GM23338 (cell line): ENCODE measurements at regions not wholly inside any gene's neighbourhood (a gene's known extent, or its start where the extent isn't known, plus 50 kb on each side); places are given as distances from the start of the nearest gene placed in this dataset.

Experiments
- ATAC-seq: fragments of 200-7000 bp; cut with Tn5 transposase; 3 replicates; pipeline ENCODE4 v1.9.1; 2020
- DNase-seq: peaks from one replicate; pipeline ENCODE4 v3.0.0-alpha.2; 2015; ENCODE audit warnings: low spot score
- H2AFZ ChIP-seq: fragments of 200-600 bp; sonication (generic); 2 replicates; pipeline ENCODE4 v1.8.0; 2016; ENCODE audit warnings: antibody characterized with exemption, mild to moderate bottlenecking, moderate library complexity
- H3F3A ChIP-seq: fragments of 200-600 bp; sonication (generic); replicated peaks from 2 replicates; pipeline ENCODE4 v1.8.0; 2017; ENCODE audit warnings: antibody characterized with exemption, mixed run types, low read depth
- H3K27ac ChIP-seq: fragments of 200-600 bp; sonication (generic); 2 replicates; pipeline ENCODE4 v1.6.1; 2016; ENCODE audit warnings: low read depth
- H3K27me3 ChIP-seq: fragments of 200-600 bp; sonication (generic); 2 replicates; pipeline ENCODE4 v1.8.0; 2016; ENCODE audit warnings: mild to moderate bottlenecking, mixed run types, moderate library complexity; ENCODE audit not compliant: insufficient read depth
- H3K36me3 ChIP-seq: fragments of 200-600 bp; sonication (generic); 2 replicates; pipeline ENCODE4 v1.8.0; 2016; ENCODE audit warnings: mild to moderate bottlenecking; ENCODE audit not compliant: insufficient read depth
- H3K4me1 ChIP-seq: fragments of 200-600 bp; sonication (generic); 2 replicates; pipeline ENCODE4 v1.8.0; 2016; ENCODE audit warnings: mild to moderate bottlenecking, moderate library complexity; ENCODE audit not compliant: insufficient read depth
- H3K4me2 ChIP-seq: fragments of 200-600 bp; sonication (generic); 2 replicates; pipeline ENCODE4 v1.7.1; 2017; ENCODE audit warnings: mixed run types
- H3K4me3 ChIP-seq: fragments of 200-600 bp; sonication (generic); 2 replicates; pipeline ENCODE4 v1.6.1; 2016; ENCODE audit warnings: mixed run types
- H3K79me2 ChIP-seq: fragments of 200-600 bp; sonication (generic); replicated peaks from 2 replicates; pipeline ENCODE4 v1.8.0; 2017; ENCODE audit warnings: mild to moderate bottlenecking; ENCODE audit not compliant: insufficient read depth
- H3K9me2 ChIP-seq: fragments of 200-600 bp; sonication (generic); 2 replicates; pipeline ENCODE4 v1.8.0; 2017; ENCODE audit not compliant: insufficient read depth
- H4K20me1 ChIP-seq: fragments of 200-600 bp; sonication (generic); replicated peaks from 2 replicates; pipeline ENCODE4 v1.8.0; 2017; ENCODE audit warnings: mild to moderate bottlenecking; ENCODE audit not compliant: insufficient read depth
- H3K27ac Mint-ChIP-seq: 2 replicates; pipeline ENCODE4 v1.8.0; 2020; ENCODE audit warnings: inconsistent platforms, mild to moderate bottlenecking, moderate library complexity, mixed read lengths
- H3K27me3 Mint-ChIP-seq: 3 replicates; pipeline ENCODE4 v1.8.0; 2022; ENCODE audit warnings: low read depth, mild to moderate bottlenecking, moderate library complexity, mixed read lengths, inconsistent platforms; ENCODE audit not compliant: insufficient read depth, poor library complexity
- H3K36me3 Mint-ChIP-seq: 3 replicates; pipeline ENCODE4 v1.8.0; 2021; ENCODE audit warnings: low read depth, mild to moderate bottlenecking, inconsistent platforms, moderate library complexity, mixed read lengths
- H3K4me1 Mint-ChIP-seq: 3 replicates; pipeline ENCODE4 v1.8.0; 2020; ENCODE audit warnings: mild to moderate bottlenecking, inconsistent platforms, mixed read lengths
- H3K4me3 Mint-ChIP-seq: 3 replicates; pipeline ENCODE4 v1.8.0; 2021; ENCODE audit warnings: moderate library complexity, mild to moderate bottlenecking, inconsistent platforms, mixed read lengths
- H3K9me3 Mint-ChIP-seq: 3 replicates; pipeline ENCODE4 v1.8.0; 2020; ENCODE audit warnings: moderate library complexity, mild to moderate bottlenecking, inconsistent platforms, mixed read lengths
- CREB1 ChIP-seq: fragments of 250-450 bp; sonication (Bioruptor Pico); IDR thresholded peaks from 2 replicates; pipeline ENCODE4 v1.5.0; 2020; ENCODE audit warnings: low read depth, mild to moderate bottlenecking, moderate library complexity
- JUNB ChIP-seq: IDR thresholded peaks from one replicate; pipeline ENCODE4 v1.6.1; 2016; ENCODE audit warnings: antibody characterized with exemption; ENCODE audit not compliant: unreplicated experiment
- NANOG ChIP-seq: IDR thresholded peaks from 2 replicates; pipeline ENCODE4 v1.6.1; 2016; ENCODE audit warnings: antibody characterized with exemption, borderline replicate concordance
- POLR2AphosphoS5 ChIP-seq: IDR thresholded peaks from 2 replicates; pipeline ENCODE4 v1.6.1; 2016; ENCODE audit warnings: antibody characterized with exemption, low read depth
- STAT1 ChIP-seq: IDR thresholded peaks from one replicate; pipeline ENCODE4 v1.6.1; 2016; ENCODE audit warnings: antibody characterized with exemption; ENCODE audit not compliant: unreplicated experiment
- TF ChIP-seq, protein P1 (sequence below): IDR thresholded peaks from 2 replicates; pipeline ENCODE4 v1.6.1; 2016; ENCODE audit warnings: antibody characterized with exemption
- TF ChIP-seq, protein P2 (sequence below): fragments of 250-450 bp; sonication (Bioruptor Pico); IDR thresholded peaks from 2 replicates; pipeline ENCODE4 v1.5.0; 2020; ENCODE audit warnings: mild to moderate bottlenecking, moderate library complexity
- TF ChIP-seq, protein P3 (sequence below), 2 experiments: fragments of 200-600 bp in 1 of 2; sonication (generic) in 1 of 2; conservative IDR thresholded peaks; 2 replicates each; pipeline versions ENCODE4 v1.5.1 to v1.6.1; 2016 to 2017; ENCODE audit warnings: antibody characterized with exemption in 2 of 2, low read depth in 2 of 2, mild to moderate bottlenecking in 2 of 2, moderate library complexity in 1 of 2

DNA sequence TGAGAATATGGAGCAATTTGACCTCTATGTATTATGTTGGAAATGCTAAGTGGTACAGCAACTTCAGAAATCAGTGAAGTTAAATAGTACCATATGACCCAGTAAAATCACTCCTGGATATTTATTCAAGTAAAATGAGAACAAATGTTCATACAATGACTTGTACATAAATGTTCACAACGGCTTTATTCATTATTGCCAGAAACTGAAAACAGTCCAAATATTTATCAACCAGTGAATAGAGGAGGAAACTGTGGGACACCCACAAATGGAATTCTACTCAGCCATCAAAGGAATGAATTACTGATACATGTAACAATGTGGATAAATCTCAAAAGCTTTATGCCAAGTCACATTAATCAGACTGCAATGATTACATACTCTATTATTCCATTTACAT is 416.3 kb downstream of the AASDHPPT start:
- Mint-ChIP-seq H3K27ac (no peak overlapping the region), H3K4me3 (no peak overlapping the region), H3K27me3 (no peaks in the 10 kb centered on the region), H3K9me3 (no peaks in the 10 kb centered on the region; the same call in 2 of the 3 replicates), H3K4me1 (no peaks in the 10 kb centered on the region), H3K36me3 (no peaks in the 10 kb centered on the region)
- no peaks in the 10 kb centered on the region for H3K79me2 ChIP-seq
- ATAC-seq (no peak), DNase-seq (no peak)
- no peaks in the 10 kb centered on the region for H3F3A ChIP-seq
- H3K27ac ChIP-seq = no peak overlapping the region
- no peaks in the 10 kb centered on the region; the same call in 1 of the 2 replicates for H3K9me2 ChIP-seq
- H3K4me2 ChIP-seq = no peak overlapping the region
- no peaks in the 10 kb centered on the region for H3K4me1 ChIP-seq
- H2AFZ ChIP-seq = no peak overlapping the region
- TF ChIP-seq, protein P1, sequence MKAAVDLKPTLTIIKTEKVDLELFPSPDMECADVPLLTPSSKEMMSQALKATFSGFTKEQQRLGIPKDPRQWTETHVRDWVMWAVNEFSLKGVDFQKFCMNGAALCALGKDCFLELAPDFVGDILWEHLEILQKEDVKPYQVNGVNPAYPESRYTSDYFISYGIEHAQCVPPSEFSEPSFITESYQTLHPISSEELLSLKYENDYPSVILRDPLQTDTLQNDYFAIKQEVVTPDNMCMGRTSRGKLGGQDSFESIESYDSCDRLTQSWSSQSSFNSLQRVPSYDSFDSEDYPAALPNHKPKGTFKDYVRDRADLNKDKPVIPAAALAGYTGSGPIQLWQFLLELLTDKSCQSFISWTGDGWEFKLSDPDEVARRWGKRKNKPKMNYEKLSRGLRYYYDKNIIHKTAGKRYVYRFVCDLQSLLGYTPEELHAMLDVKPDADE = no peak
- TF ChIP-seq JUNB = no peak
- TF ChIP-seq, protein P2, sequence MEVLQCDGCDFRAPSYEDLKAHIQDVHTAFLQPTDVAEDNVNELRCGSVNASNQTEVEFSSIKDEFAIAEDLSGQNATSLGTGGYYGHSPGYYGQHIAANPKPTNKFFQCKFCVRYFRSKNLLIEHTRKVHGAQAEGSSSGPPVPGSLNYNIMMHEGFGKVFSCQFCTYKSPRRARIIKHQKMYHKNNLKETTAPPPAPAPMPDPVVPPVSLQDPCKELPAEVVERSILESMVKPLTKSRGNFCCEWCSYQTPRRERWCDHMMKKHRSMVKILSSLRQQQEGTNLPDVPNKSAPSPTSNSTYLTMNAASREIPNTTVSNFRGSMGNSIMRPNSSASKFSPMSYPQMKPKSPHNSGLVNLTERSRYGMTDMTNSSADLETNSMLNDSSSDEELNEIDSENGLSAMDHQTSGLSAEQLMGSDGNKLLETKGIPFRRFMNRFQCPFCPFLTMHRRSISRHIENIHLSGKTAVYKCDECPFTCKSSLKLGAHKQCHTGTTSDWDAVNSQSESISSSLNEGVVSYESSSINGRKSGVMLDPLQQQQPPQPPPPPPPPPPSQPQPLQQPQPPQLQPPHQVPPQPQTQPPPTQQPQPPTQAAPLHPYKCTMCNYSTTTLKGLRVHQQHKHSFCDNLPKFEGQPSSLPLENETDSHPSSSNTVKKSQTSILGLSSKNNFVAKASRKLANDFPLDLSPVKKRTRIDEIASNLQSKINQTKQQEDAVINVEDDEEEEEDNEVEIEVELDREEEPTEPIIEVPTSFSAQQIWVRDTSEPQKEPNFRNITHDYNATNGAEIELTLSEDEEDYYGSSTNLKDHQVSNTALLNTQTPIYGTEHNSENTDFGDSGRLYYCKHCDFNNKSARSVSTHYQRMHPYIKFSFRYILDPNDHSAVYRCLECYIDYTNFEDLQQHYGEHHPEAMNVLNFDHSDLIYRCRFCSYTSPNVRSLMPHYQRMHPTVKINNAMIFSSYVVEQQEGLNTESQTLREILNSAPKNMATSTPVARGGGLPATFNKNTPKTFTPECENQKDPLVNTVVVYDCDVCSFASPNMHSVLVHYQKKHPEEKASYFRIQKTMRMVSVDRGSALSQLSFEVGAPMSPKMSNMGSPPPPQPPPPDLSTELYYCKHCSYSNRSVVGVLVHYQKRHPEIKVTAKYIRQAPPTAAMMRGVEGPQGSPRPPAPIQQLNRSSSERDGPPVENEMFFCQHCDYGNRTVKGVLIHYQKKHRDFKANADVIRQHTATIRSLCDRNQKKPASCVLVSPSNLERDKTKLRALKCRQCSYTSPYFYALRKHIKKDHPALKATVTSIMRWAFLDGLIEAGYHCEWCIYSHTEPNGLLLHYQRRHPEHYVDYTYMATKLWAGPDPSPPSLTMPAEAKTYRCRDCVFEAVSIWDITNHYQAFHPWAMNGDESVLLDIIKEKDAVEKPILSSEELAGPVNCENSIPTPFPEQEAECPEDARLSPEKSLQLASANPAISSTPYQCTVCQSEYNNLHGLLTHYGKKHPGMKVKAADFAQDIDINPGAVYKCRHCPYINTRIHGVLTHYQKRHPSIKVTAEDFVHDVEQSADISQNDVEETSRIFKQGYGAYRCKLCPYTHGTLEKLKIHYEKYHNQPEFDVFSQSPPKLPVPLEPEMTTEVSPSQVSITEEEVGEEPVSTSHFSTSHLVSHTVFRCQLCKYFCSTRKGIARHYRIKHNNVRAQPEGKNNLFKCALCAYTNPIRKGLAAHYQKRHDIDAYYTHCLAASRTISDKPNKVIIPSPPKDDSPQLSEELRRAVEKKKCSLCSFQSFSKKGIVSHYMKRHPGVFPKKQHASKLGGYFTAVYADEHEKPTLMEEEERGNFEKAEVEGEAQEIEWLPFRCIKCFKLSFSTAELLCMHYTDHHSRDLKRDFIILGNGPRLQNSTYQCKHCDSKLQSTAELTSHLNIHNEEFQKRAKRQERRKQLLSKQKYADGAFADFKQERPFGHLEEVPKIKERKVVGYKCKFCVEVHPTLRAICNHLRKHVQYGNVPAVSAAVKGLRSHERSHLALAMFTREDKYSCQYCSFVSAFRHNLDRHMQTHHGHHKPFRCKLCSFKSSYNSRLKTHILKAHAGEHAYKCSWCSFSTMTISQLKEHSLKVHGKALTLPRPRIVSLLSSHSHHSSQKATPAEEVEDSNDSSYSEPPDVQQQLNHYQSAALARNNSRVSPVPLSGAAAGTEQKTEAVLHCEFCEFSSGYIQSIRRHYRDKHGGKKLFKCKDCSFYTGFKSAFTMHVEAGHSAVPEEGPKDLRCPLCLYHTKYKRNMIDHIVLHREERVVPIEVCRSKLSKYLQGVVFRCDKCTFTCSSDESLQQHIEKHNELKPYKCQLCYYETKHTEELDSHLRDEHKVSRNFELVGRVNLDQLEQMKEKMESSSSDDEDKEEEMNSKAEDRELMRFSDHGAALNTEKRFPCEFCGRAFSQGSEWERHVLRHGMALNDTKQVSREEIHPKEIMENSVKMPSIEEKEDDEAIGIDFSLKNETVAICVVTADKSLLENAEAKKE (CRISPR knock-in tag) = no peak
- TF ChIP-seq POLR2AphosphoS5 = no peak
- TF ChIP-seq CREB1 (CRISPR knock-in tag) = no peak
- no peak for TF ChIP-seq STAT1
- no peak for TF ChIP-seq NANOG
- TF ChIP-seq, protein P3, sequence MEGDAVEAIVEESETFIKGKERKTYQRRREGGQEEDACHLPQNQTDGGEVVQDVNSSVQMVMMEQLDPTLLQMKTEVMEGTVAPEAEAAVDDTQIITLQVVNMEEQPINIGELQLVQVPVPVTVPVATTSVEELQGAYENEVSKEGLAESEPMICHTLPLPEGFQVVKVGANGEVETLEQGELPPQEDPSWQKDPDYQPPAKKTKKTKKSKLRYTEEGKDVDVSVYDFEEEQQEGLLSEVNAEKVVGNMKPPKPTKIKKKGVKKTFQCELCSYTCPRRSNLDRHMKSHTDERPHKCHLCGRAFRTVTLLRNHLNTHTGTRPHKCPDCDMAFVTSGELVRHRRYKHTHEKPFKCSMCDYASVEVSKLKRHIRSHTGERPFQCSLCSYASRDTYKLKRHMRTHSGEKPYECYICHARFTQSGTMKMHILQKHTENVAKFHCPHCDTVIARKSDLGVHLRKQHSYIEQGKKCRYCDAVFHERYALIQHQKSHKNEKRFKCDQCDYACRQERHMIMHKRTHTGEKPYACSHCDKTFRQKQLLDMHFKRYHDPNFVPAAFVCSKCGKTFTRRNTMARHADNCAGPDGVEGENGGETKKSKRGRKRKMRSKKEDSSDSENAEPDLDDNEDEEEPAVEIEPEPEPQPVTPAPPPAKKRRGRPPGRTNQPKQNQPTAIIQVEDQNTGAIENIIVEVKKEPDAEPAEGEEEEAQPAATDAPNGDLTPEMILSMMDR (conservative IDR thresholded peaks at IDR 0.05; ENCODE audit: low read depth in 2 of 2) = no peak
- no peaks in the 10 kb centered on the region for H4K20me1 ChIP-seq
- no peak overlapping the region for H3K4me3 ChIP-seq
- H3K36me3 ChIP-seq = no peaks in the 10 kb centered on the region
- H3K27me3 ChIP-seq = no peaks in the 10 kb centered on the region
